Hepatocyte (in vitro differentiated cells): ENCODE measurements at regions not wholly inside any gene's neighbourhood (a gene's known extent, or its start where the extent isn't known, plus 50 kb on each side); places are given as distances from the start of the nearest gene placed in this dataset.

ENCODE experiments used
- DNase-seq: peaks from one replicate; pipeline ENCODE4 v3.0.0-alpha.2; 2016; ENCODE audit warnings: low spot score
- H2AFZ ChIP-seq: fragments of 200-600 bp; sonication (generic); 2 replicates; pipeline ENCODE4 v1.6.0; 2016; ENCODE audit warnings: antibody characterized with exemption, mild to moderate bottlenecking
- H3K27ac ChIP-seq: fragments of 200-600 bp; sonication (generic); 2 replicates; pipeline ENCODE4 v1.5.1; 2016; ENCODE audit warnings: mild to moderate bottlenecking
- H3K27me3 ChIP-seq: fragments of 200-600 bp; sonication (generic); 2 replicates; pipeline ENCODE4 v1.6.1; 2016
- H3K36me3 ChIP-seq: fragments of 200-600 bp; sonication (generic); replicated peaks from 2 replicates; pipeline ENCODE4 v1.5.1; 2016; ENCODE audit warnings: low read depth; ENCODE audit not compliant: insufficient read depth
- H3K4me1 ChIP-seq: fragments of 200-600 bp; sonication (generic); 2 replicates; pipeline ENCODE4 v1.5.1; 2016; ENCODE audit warnings: mild to moderate bottlenecking, moderate library complexity; ENCODE audit not compliant: insufficient read depth
- H3K4me2 ChIP-seq: fragments of 200-600 bp; sonication (generic); 2 replicates; pipeline ENCODE4 v1.6.0; 2016
- H3K4me3 ChIP-seq: fragments of 200-600 bp; sonication (generic); 2 replicates; pipeline ENCODE4 v1.5.1; 2016; ENCODE audit warnings: mild to moderate bottlenecking
- H3K79me2 ChIP-seq: fragments of 200-600 bp; sonication (generic); 2 replicates; pipeline ENCODE4 v1.6.0; 2017; ENCODE audit warnings: mild to moderate bottlenecking
- H3K9me2 ChIP-seq: fragments of 200-600 bp; sonication (generic); replicated peaks from 2 replicates; pipeline ENCODE4 v1.6.0; 2017; ENCODE audit warnings: mild to moderate bottlenecking; ENCODE audit not compliant: insufficient read depth
- H3K9me3 ChIP-seq: fragments of 200-600 bp; sonication (generic); 2 replicates; pipeline ENCODE4 v1.5.1; 2016; ENCODE audit warnings: low read depth, mild to moderate bottlenecking
- H4K20me1 ChIP-seq: fragments of 200-600 bp; sonication (generic); 2 replicates; pipeline ENCODE4 v1.6.0; 2016; ENCODE audit warnings: mild to moderate bottlenecking; ENCODE audit not compliant: insufficient read depth, poor library complexity, severe bottlenecking
- CTCF ChIP-seq: fragments of 200-600 bp; sonication (generic); IDR thresholded peaks from 2 replicates; pipeline ENCODE4 v1.5.1; 2016; ENCODE audit warnings: antibody characterized with exemption, mild to moderate bottlenecking; ENCODE audit not compliant: poor library complexity
- EZH2 ChIP-seq: fragments of 200-600 bp; sonication (generic); IDR thresholded peaks from 2 replicates; pipeline ENCODE4 v1.6.1; 2016; ENCODE audit warnings: antibody characterized with exemption, mild to moderate bottlenecking, borderline replicate concordance
- EZH2phosphoT487 ChIP-seq: fragments of 200-600 bp; sonication (generic); IDR thresholded peaks from one replicate; pipeline ENCODE4 v1.6.1; 2018; ENCODE audit warnings: antibody characterized with exemption, mild to moderate bottlenecking, low read depth, moderate library complexity; ENCODE audit not compliant: unreplicated experiment, severe bottlenecking
- WGBS: methylation state at CpG from one replicate; pipeline ENCODE4 v1.1.6; 2016; ENCODE audit warnings: low lambda C conversion rate; ENCODE audit errors: missing lambda C conversion rate; 5-methylcytosine and 5-hydroxymethylcytosine counted together

DNA sequence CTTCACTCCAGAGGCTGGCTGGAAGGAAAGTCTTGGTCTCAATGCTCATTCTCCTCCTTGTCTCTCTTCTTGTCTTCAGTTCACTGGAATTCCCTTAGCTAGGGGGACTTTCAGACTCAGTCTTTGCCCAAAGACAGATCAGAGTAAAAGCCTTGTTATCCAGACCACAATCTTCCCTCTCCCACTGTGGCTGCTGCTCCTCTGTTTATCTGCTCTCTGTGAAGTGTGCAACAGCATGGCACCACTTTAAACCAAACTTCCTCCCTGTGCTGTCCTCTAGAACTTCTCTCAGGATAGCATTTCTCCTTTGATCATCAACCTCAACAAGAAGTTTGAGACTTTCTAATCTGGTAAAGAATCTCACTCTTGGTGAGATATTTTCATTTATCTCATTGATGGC is 530.1 kb upstream of the SLIT2 start:
- no peak overlapping the region for H2AFZ ChIP-seq

GRCh38 chr4:19720610-19721009 is 531.1 kb upstream of the SLIT2 start:
- H3K36me3 ChIP-seq, result no peaks in the 10 kb centered on the region
- DNase-seq, result no peak
- H3K27me3 ChIP-seq, result no peaks in the 10 kb centered on the region
- 97% methylated on average over 1 of the region's 1 CpG for WGBS
- no peak for TF ChIP-seq CTCF
- no peak for TF ChIP-seq EZH2phosphoT487
- TF ChIP-seq EZH2, result no peak
- no peak overlapping the region for H3K4me2 ChIP-seq
- no peak overlapping the region for H2AFZ ChIP-seq
- H3K79me2 ChIP-seq, result no peaks in the 10 kb centered on the region
- H3K4me3 ChIP-seq, result no peak overlapping the region
- no peak overlapping the region for H3K27ac ChIP-seq
- H3K9me3 ChIP-seq, result no peaks in the 10 kb centered on the region
- no peaks in the 10 kb centered on the region for H4K20me1 ChIP-seq
- no peaks in the 10 kb centered on the region for H3K9me2 ChIP-seq
- H3K4me1 ChIP-seq, result no peaks in the 10 kb centered on the region

More for the DNA sequence above, 530.1 kb upstream of the SLIT2 start:
- Histone ChIP-seq H3K79me2 (no peaks in the 10 kb centered on the region), H3K4me3 (no peak overlapping the region), H3K9me3 (no peaks in the 10 kb centered on the region), H3K4me2 (no peak overlapping the region), H4K20me1 (no peaks in the 10 kb centered on the region), H3K9me2 (no peaks in the 10 kb centered on the region), H3K4me1 (no peaks in the 10 kb centered on the region), H3K27ac (no peak overlapping the region), H3K36me3 (no peaks in the 10 kb centered on the region), H3K27me3 (no peaks in the 10 kb centered on the region)
- DNase-seq, result no peak
- TF ChIP-seq EZH2phosphoT487 (no peak), CTCF (no peak), EZH2 (no peak)

- H3K4me2 ChIP-seq, result no peak overlapping the region
- no peaks in the 10 kb centered on the region for H4K20me1 ChIP-seq
- no peak overlapping the region for H3K27ac ChIP-seq
- H3K9me2 ChIP-seq, result no peaks in the 10 kb centered on the region
- H3K4me1 ChIP-seq, result no peaks in the 10 kb centered on the region
- no peaks in the 10 kb centered on the region for H3K36me3 ChIP-seq
- no peak for DNase-seq
- no peaks in the 10 kb centered on the region for H3K79me2 ChIP-seq
- H3K27me3 ChIP-seq, result no peaks in the 10 kb centered on the region
- H3K4me3 ChIP-seq, result no peak overlapping the region
- no peak for TF ChIP-seq CTCF
- TF ChIP-seq EZH2, result no peak
- TF ChIP-seq EZH2phosphoT487, result no peak
- no peak overlapping the region for H2AFZ ChIP-seq
- H3K9me3 ChIP-seq, result no peaks in the 10 kb centered on the region
Measured at GRCh38 chr4:19720190-19720589, 531.5 kb upstream of the SLIT2 start.

DNA sequence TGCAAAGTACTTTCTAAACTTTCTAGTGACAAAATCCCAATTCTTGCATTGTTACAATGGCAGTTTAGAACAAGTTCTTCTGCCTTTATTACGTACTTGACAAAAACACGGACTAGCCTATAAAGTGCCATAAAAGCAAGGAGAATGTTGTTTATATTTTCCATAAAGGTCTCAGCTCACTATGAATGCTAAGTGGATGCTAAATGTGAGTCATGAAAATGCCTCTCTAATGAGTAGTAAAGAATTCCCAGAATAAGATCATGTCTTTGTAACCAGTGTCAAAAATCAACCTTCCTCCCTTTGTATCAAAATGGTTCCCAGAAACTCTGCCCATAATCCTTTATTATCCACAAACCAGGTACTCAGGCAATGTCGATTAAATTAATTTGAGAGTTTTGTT is 539.8 kb upstream of the SLIT2 start:
- H3K4me3 ChIP-seq, result no peak overlapping the region
- H3K9me2 ChIP-seq, result no peaks in the 10 kb centered on the region
- no peak for DNase-seq
- no peaks in the 10 kb centered on the region for H3K79me2 ChIP-seq
- no peak overlapping the region for H3K4me2 ChIP-seq
- no peaks in the 10 kb centered on the region for H3K36me3 ChIP-seq
- H4K20me1 ChIP-seq, result no peaks in the 10 kb centered on the region
- H3K27ac ChIP-seq, result no peak overlapping the region
- 74% methylated on average over 3 of the region's 3 CpGs for WGBS
- no peaks in the 10 kb centered on the region for H3K27me3 ChIP-seq
- H2AFZ ChIP-seq, result no peak overlapping the region
- no peaks in the 10 kb centered on the region for H3K9me3 ChIP-seq
- no peaks in the 10 kb centered on the region for H3K4me1 ChIP-seq
- no peak for TF ChIP-seq EZH2phosphoT487
- no peak for TF ChIP-seq CTCF
- no peak for TF ChIP-seq EZH2
